Thyroid gland (tissue), 4 donors: ENCODE measurements at regions not wholly inside any gene's neighbourhood (a gene's known extent, or its start where the extent isn't known, plus 50 kb on each side); places are given as distances from the start of the nearest gene placed in this dataset.

Source experiments
- CTCF ChIP-seq, 6 experiments: fragments of 200-600 bp in 3 of 6; fragments of 450-650 bp in 3 of 6; sonication (generic) in 3 of 6; IDR thresholded peaks; one replicate each; pipeline ENCODE4 v1.5.1; 2016 to 2019; ENCODE audit warnings: antibody characterized with exemption in 6 of 6, mild to moderate bottlenecking in 2 of 6, inconsistent platforms in 1 of 6, moderate library complexity in 1 of 6
- POLR2A ChIP-seq, 2 donors: fragments of 450-650 bp; IDR thresholded peaks; one replicate each; pipeline ENCODE4 v1.6.1; 2017; ENCODE audit warnings: antibody characterized with exemption in 2 of 2, mild to moderate bottlenecking in 2 of 2, moderate library complexity in 1 of 2

- TF ChIP-seq CTCF (IDR thresholded peaks at IDR 0.05), result no peak
- TF ChIP-seq POLR2A (IDR thresholded peaks at IDR 0.05), result no peak
Measured at GRCh38 chr1:47676311-47677054, 238.6 kb downstream of the FOXD2 start.
